ENCODE measurements at regions not wholly inside any gene's neighbourhood (a gene's known extent, or its start where the extent isn't known, plus 50 kb on each side); places are given as distances from the start of the nearest gene placed in this dataset.

GRCh38 chr12:105864901-105865300 lies 273.9 kb downstream of the NUAK1 start:
- in situ Hi-C loops (cut with MboI; ENCODE audit: low pct_unique_long_range_greater_than_20kb, low sequenced_read_pairs, unreplicated experiment), result no loop called here
- no peak for DNase-seq (ENCODE audit: low spot score)
- TF ChIP-seq, protein P1, sequence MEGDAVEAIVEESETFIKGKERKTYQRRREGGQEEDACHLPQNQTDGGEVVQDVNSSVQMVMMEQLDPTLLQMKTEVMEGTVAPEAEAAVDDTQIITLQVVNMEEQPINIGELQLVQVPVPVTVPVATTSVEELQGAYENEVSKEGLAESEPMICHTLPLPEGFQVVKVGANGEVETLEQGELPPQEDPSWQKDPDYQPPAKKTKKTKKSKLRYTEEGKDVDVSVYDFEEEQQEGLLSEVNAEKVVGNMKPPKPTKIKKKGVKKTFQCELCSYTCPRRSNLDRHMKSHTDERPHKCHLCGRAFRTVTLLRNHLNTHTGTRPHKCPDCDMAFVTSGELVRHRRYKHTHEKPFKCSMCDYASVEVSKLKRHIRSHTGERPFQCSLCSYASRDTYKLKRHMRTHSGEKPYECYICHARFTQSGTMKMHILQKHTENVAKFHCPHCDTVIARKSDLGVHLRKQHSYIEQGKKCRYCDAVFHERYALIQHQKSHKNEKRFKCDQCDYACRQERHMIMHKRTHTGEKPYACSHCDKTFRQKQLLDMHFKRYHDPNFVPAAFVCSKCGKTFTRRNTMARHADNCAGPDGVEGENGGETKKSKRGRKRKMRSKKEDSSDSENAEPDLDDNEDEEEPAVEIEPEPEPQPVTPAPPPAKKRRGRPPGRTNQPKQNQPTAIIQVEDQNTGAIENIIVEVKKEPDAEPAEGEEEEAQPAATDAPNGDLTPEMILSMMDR (IDR thresholded peaks at IDR 0.05; ENCODE audit: extremely low read depth, insufficient read depth, missing control alignments), result no peak

DNA sequence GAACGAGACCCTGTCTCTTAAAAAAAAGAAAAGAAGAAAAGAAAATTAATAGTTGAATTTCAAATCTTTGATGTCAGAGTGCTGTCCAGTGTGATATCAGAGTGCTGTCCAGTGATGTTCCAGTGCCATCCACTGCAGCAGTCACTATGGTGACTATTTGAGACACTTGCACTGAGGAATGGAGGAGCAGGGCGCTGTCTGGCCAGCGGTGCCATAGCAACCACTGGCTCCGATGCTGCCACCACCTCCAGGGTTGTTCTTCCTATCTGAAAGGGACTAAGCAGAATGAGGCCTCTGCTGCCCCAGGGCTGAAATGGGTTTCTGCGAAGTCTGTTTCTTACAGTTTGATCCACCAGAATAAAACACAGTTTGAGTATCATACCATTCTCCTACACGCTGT lies 272.9 kb downstream of the NUAK1 start:
- no peak for DNase-seq (ENCODE audit: low spot score)
- in situ Hi-C loops (cut with MboI; ENCODE audit: low pct_unique_long_range_greater_than_20kb, low sequenced_read_pairs, unreplicated experiment), result no loop called here
- TF ChIP-seq, protein P1 (IDR thresholded peaks at IDR 0.05; ENCODE audit: extremely low read depth, insufficient read depth, missing control alignments), result no peak

- in situ Hi-C loops (cut with MboI; ENCODE audit: low pct_unique_long_range_greater_than_20kb, low sequenced_read_pairs, unreplicated experiment), result no loop called here
- TF ChIP-seq, protein P1 (IDR thresholded peaks at IDR 0.05; ENCODE audit: extremely low read depth, insufficient read depth, missing control alignments), result no peak
- DNase-seq (ENCODE audit: low spot score), result no peak
Observed at GRCh38 chr12:105874121-105874520, 264.6 kb downstream of the NUAK1 start.

DNA sequence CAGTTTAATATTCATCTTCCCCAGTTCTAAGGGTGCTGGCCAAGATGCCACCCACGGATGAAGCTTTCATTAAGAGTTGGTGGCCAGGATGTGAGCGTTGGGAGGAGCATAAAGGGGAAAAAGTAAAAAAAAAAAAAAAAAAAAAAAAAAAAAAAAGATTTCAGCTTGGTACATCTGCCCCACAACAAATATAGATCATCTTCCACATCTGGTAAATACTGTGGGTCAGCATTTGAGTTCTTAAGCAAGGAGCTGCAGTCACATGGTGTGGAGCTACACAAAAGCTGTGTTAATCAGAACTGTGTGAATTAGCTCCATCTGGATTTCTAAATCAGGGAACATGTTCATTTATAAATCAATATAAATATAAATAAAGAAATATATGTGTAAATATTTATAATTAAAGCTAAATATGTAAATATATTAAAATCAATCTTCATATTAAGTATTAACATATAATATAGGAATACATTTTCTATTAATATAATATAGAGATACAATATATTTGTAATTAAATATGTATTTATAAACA lies 262.3 kb downstream of the NUAK1 start:
- in situ Hi-C loops (cut with MboI; ENCODE audit: low pct_unique_long_range_greater_than_20kb, low sequenced_read_pairs, unreplicated experiment), result no loop called here
- TF ChIP-seq, protein P1 (IDR thresholded peaks at IDR 0.05; ENCODE audit: extremely low read depth, insufficient read depth, missing control alignments), result no peak
- no peak for DNase-seq (ENCODE audit: low spot score)

DNA sequence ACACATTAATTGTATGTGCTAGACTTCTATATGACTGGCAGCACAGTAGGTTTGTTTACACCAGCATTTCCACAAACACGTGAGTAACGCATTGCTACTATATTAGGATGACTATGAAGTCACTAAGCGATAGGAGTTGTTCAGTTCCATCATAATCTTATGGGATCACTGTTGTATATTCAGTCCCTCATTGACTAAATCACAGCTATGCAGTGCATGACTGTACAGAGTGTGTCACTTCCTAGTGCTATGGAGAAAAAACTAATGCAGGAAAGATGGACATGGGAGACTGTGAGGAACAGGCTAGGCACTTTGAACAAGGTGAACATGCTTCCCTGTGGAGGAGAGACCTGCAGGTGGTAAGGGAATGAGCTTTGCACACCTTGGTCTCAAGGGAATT lies 259.8 kb downstream of the NUAK1 start:
- in situ Hi-C loops (cut with MboI; ENCODE audit: low pct_unique_long_range_greater_than_20kb, low sequenced_read_pairs, unreplicated experiment), result no loop called here
- no peak for DNase-seq (ENCODE audit: low spot score)
- TF ChIP-seq, protein P1 (IDR thresholded peaks at IDR 0.05; ENCODE audit: extremely low read depth, insufficient read depth, missing control alignments), result no peak

GRCh38 chr12:105880824-105881388 lies 257.8 kb downstream of the NUAK1 start:
- TF ChIP-seq, protein P1 (IDR thresholded peaks at IDR 0.05; ENCODE audit: extremely low read depth, insufficient read depth, missing control alignments), result no peak

More at GRCh38 chr12:105880824-105881388, 257.8 kb downstream of the NUAK1 start:
- no peak for DNase-seq (ENCODE audit: low spot score)
- in situ Hi-C loops (cut with MboI; ENCODE audit: low pct_unique_long_range_greater_than_20kb, low sequenced_read_pairs, unreplicated experiment), result no loop called here

All from GM13977 (cell line).